ENCODE measurements at regions not wholly inside any gene's neighbourhood (a gene's known extent, or its start where the extent isn't known, plus 50 kb on each side); places are given as distances from the start of the nearest gene placed in this dataset.

DNA sequence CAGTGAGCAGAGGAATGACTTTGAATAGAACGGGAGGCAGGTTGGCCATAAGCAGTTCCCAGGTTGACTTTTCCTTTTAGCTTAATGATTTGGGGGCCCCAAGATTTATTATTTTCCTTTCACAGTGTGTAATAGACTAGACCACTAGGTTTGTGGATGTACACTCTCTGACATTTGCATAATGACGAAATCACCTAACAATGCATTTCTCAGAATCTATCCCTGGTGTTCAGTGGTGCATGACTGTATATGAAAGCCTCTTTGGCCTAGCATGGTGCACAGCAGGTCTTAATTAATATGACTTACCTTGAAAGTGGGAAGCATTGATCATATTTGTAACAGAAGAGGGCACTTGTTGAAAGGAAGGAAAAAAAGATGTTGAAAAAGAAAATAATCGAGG, 761.9 kb downstream of the TYW1 start:
- intact Hi-C loops (cut with DNase I), result no loop called here
- ATAC-seq (ENCODE audit: poor library complexity), result no peak
- no peak for DNase-seq

DNA sequence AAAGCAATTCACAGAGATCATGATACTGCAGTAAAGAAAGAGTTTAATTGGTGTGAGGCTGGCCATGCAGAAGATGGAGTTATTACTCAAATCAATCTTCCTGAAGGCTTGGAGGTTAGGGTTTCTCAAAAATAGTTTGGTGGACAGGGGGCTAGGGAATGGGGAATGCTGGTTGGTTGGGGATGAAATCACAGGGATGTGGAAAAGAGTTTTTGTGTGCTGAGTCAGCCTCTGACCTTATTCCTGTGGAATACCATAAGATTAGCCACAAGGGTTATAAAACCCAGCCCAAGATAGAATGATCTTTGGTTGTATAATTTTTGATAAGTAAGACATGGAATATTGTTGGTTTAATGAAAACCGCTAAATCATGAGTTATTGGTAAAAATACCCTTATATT, 764.3 kb downstream of the TYW1 start:
- intact Hi-C loops (cut with DNase I), result no loop called here
- no peak for DNase-seq
- ATAC-seq (ENCODE audit: poor library complexity), result no peak

DNA sequence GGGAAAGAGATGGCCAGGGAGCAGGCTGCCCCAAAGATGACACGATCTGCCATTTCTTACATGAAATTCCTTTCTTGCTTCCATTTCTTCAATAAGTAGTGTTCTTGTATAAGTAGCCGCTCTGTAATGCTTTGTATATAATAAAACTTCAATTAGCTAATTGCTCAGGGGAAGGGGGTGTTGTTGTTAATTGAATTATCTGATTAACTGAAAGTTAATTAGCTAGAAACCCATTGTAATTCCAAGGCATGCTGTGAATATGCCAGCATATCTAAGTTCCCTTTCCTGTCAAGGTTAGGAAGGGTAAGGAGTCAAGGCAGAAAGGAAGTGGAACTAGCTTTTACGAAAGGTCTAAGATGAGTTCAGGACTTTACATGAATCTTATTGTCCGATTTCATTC, 765.9 kb downstream of the TYW1 start:
- DNase-seq, result no peak
- no peak for ATAC-seq (ENCODE audit: poor library complexity)
- intact Hi-C loops (cut with DNase I), result no loop called here

DNA sequence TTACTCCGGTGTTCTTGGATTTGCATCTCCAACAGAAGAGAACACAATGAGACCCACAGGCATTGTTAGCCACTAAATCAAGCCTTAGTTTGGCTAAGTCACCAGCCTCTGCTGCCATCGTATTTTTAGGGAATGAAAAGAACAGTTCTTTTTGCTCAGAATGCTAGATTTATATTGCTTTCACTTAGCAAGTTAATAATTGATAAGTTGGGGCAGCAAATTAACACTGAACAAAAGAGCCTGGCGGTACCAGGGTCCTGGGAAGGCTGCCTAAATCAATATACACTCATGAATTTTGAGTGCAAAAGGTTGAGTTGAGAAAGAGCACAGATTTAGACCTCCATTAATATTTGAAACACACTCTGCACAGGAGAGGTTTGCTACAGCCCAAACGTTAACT, 767.7 kb downstream of the TYW1 start:
- intact Hi-C loops (cut with DNase I), result no loop called here
- no peak for DNase-seq
- ATAC-seq (ENCODE audit: poor library complexity), result no peak

DNA sequence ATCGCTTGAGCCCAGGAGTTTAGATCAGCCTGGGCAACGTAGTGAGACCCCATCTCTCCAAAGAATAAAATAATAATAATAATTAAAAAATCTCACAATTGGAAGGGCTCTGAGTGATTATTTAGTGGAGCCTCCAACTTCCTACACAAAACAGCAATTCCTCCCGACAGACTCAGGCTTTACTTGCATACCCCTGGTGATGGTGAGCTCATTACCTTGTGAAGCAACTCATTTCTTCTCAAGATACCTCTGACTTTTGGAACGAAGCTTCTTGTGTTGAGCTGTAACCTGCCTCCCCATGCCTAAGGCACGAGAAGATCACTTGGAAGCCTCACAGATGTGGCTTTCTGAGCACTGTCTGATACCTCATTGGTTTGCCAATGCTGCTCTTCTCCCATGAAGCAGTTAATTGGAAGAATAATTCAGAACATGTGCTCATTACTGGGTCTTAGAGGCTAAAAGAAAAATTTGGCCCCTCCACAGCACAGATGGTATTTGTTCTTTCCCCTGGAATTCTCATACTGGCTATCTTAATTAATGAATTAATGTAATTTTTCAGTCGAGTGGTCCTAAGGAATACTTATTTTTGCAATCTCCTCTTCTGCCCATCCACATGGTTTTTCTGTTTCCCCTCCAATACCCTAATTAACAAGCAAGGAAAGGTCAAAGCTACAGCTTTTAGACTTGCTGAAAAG, 769.0 kb downstream of the TYW1 start:
- DNase-seq, result no peak
- no peak for ATAC-seq (ENCODE audit: poor library complexity)
- intact Hi-C loops (cut with DNase I), result no loop called here

DNA sequence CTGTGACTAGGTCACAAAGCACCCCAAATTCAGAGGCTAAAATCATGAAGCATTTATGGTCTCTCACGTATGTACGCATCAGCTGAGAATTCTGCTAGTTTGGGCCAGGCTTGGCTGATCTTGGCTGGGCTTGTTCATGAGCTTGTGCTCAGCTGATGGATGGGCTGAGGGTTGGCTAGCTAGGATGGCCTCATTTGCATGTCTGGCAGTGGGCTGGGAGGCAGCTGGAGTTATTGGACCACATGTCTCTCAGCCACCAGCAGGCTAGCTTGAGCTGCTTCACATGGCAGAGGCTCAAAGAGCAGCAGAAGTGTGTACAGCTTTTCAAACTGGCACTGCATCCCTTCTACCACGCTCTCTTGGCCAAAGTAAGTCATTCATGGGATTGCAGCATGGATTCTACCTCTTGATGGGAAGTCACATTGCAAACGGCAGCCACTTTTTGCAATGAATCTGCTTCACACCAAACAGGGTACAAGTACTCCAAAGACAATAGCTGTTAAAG, 770.3 kb downstream of the TYW1 start:
- intact Hi-C loops (cut with DNase I), result no loop called here
- DNase-seq, result no peak
- ATAC-seq (ENCODE audit: poor library complexity), result no peak

DNA sequence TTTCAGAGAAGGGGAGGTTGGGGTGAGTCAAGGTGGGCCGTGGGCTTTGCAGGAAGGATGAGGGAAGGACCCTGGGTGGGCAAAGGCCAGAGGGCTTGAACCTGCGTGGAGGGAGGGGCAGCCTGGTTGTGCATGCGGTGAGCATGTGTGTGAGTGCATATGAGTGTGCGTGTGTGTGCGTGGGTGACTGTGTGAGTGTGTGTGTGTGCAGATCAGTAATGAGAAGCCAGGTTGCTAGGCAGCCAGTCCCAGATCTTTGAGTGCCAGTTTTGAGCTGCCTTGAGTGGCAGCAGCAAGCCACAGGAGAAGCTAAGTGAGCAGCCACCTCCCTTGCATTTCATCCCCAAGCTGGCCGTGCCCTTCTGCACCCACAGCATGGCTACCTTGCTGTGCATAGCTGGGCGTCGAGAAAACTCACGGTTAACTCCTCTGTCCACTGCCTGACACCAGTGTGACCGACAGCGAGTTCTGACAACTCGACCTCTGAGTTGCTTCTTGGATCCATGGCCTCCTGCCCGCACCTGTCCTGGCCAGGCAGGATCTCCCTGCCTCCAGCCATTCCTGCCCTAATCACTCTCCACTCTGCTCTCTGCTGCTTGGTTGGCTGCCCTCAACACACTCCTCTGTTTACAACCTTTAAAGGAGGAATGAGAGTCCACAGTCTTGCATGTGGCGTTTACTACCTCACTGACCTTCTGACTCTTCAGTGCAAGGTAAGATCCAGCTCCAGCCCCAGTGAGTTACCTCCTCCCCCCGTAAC, 775.4 kb downstream of the TYW1 start:
- no peak for DNase-seq
- no peak for ATAC-seq (ENCODE audit: poor library complexity)
- intact Hi-C loops (cut with DNase I), result no loop called here

DNA sequence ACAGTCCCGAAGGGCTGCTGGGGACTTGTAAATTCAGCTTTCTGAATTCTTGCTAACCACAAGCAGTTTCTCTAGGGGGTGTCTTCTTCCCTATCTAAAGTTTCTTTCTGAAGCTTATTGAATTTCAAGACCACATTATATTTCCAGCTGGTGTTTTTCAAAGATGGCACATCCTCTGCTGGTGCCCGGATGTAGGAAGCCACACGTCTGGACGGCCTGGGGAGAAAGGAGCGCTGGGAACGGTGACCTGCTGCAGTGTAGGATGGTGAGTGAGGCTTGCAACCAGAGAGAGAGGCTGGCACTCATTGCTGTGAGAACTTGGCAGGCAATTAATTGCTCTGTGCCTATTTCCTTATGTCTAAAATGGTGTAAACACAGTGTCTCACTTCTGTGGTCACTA, 776.4 kb downstream of the TYW1 start:
- ATAC-seq (ENCODE audit: poor library complexity), result no peak
- intact Hi-C loops (cut with DNase I), result no loop called here
- DNase-seq, result no peak

DNA sequence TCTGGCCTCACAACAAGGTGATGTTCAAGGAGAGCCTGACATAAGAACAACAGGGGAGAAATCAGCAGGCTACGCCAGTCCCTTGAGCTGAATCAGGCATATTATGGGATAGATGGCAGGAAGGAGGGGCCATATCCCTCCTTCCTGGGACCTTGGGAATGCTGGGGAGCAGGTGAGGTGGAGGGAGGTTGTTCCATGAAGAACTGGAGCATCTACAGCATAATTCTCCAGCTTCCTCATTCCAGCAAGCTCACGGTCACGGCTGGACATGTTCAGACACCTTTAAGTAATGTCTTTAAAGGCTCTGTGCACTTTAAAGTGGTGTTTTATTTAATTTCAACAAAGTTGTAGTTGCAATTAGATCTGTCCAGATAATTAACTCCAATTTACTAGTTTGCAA, 780.5 kb downstream of the TYW1 start:
- intact Hi-C loops (cut with DNase I), result no loop called here
- no peak for ATAC-seq (ENCODE audit: poor library complexity)
- no peak for DNase-seq

DNA sequence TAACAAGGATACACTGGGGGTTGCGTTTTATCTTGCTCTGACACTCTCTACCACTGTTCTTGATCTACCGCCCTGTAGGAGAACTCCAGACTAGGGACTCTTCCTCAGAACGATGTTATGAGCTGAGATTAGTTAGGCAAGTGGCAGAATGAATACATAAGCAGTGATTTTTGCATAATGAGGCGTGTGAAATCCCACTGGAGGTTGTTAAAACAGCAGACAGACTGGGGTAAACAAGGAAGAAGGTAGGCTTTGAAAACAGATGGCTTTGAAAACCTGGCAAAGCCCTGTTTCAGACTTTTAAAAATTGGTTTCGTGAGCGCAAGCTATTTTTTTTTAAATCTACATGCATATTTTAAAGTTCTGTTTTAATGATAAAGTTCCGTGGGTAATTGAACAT, 785.2 kb downstream of the TYW1 start:
- DNase-seq, result no peak
- intact Hi-C loops (cut with DNase I), result no loop called here
- no peak for ATAC-seq (ENCODE audit: poor library complexity)

DNA sequence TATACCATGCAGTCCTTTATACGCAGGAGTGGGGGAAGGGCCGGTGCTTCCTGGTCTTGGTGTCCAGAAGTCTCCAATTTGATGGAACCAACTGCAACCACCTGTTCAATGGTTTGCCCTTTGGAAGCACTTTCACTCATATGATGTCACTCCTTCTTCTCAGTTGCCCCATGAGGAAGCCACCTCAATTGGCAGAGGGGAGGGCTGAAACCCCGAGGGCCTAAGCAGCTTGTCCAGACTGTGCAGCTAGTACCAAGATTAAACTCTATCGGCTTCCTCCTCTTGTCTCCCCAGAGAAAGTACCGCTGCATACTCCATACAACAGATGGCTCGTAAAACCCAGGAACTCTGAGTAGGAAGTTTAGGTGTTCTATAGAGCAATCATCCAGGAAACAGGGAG, 789.4 kb downstream of the TYW1 start:
- intact Hi-C loops (cut with DNase I), result no loop called here
- ATAC-seq (ENCODE audit: poor library complexity), result no peak

DNA sequence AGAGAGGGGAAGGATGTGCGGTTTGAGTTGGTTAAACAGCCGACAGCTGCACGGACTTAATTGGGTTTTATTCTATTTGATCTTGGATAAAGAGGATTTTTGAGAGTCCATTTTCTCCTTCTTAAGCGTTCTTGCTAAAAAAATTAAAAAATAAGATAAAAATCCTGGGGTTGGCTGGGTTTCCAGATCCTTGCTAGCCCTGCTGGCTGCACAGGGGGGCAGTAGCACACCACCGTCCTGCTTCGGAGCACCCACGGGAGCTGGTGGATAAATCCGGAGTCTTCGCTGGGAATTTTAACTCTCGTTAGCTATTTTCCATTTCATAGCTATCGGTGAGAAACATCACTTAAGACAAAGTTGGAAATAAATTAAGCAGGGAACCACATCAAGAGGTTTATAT, 792.0 kb downstream of the TYW1 start:
- intact Hi-C loops (cut with DNase I), result no loop called here
- DNase-seq (no peak), ATAC-seq (ENCODE audit: poor library complexity) (no peak)

More for the DNA sequence above, 789.4 kb downstream of the TYW1 start:
- DNase-seq, result no peak

DNA sequence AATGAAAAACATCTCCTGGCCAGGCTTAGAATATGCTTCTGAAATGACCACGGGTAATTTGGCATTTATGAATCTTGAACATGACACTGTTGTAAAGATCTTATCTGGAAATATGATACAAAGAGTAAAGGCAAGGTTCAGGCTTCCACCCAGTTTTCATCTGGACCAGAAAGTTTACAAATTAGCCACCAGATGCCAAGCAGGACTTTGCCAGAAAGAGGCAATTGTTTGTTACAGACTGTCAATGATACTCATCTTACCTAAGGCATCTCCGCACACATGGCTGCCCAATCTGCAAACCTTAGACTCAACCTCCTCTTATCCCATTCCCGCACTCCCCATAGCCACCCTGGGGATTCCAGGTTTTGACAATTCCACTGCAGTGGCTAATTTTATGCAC, 795.3 kb downstream of the TYW1 start:
- DNase-seq (no peak), ATAC-seq (ENCODE audit: poor library complexity) (no peak)
- intact Hi-C loops (cut with DNase I), result no loop called here

DNA sequence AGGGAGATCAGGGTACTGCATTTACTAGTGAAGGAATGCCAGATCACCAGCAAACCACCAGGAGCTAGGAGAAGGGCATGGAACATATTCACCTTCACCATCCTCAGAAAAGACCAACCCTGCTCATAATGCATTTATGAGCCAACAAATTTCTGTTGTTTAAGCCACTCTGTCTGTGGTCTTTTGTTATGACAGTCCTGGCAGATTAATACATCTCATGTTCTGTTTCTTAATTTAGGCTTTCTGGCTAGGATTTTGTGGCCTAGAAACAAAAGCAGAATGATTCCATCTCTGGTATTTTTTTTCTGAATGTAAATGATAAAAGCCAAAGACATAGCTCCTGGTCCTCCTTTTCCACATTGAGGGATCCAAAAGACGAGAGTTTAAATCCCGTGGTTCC, 797.9 kb downstream of the TYW1 start:
- intact Hi-C loops (cut with DNase I), result no loop called here
- ATAC-seq (ENCODE audit: poor library complexity) (no peak), DNase-seq (no peak)

DNA sequence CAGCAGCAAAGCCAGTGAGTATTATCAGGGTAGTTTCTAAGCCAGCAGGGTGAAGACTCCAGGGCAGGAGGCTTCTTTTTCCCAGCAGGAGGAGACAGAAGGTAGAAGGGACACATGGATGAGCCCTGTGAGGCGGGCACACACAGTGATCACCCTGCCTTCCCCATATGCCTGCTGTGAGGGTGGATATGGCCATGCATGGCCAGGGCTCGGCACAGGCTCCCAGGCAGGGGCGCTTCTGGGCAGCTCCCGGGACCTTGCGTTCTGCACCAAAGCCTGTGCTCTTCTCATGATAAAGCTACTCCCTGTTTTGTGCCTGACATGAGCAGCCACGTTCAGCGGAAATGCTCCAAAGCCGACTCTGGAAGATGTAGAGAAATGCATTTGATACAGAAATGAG, 807.2 kb downstream of the TYW1 start:
- intact Hi-C loops (cut with DNase I), result no loop called here
- ATAC-seq (ENCODE audit: poor library complexity), result no peak
- no peak for DNase-seq

DNA sequence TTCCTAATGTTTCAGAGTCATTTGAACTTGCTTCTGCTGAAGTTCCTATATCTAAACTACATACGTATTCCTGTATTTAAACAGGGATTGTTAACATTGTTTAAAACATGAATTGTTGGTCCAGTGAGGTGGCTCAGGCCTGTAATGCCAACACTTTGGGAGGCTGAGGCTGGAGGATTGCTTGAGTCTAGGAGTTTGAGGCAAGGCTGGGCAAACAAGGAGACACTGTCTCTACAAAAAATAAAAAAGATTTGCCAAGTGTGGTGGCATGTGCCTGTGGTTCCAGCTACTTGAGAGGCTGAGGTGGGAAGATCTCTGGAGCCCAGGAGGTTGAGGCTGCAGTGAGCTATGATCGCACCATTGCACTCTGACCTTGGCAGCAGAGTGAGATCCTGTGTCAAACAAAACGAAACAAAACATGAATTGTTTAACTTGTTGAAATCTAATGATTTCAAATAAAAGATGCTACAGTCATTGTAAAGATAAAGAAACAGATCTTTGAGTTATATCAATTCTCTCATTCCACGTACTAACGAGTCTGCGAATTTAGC, 809.4 kb downstream of the TYW1 start:
- intact Hi-C loops (cut with DNase I), result no loop called here
- DNase-seq, result no peak
- ATAC-seq (ENCODE audit: poor library complexity), result no peak

DNA sequence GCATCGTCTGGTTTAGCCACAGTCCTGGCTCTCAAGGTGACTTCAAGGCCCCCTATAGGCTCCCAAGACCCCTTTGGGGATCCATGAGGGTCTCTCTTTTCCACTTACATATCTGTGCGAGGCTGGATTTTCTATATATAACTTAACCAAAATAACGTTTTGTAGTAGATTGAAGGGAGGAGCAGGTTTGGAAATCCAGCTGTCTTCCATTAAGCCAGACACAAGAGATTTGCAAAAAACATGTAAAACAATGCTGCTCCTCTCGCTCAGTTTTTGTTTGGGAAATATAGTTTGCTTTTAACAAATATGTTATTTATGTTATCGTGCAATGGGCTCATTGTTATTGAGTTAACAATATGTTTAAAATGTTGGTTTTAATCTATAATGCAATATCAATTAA, 811.2 kb downstream of the TYW1 start:
- no peak for ATAC-seq (ENCODE audit: poor library complexity)
- intact Hi-C loops (cut with DNase I), result no loop called here
- no peak for DNase-seq

DNA sequence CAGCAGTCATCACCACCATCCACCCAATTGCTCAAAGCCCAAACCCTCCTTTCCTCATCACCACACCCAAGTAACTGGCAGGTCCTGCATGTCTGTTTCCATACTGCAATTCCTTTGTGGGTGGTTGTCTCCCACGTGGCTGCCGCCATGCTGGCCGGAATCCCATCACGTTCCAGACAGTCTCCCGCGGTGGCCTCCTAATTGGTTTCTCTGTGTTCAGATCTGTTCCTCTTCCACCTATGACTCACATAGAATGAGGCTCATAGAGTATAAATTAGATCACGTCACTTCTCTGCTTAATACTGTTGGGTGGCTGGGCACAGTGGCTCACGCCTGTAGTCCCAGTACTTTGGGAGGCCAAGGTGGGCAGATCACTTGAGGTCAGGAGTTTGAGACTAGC, 813.0 kb downstream of the TYW1 start:
- intact Hi-C loops (cut with DNase I), result no loop called here
- ATAC-seq (ENCODE audit: poor library complexity) (no peak), DNase-seq (no peak)

DNA sequence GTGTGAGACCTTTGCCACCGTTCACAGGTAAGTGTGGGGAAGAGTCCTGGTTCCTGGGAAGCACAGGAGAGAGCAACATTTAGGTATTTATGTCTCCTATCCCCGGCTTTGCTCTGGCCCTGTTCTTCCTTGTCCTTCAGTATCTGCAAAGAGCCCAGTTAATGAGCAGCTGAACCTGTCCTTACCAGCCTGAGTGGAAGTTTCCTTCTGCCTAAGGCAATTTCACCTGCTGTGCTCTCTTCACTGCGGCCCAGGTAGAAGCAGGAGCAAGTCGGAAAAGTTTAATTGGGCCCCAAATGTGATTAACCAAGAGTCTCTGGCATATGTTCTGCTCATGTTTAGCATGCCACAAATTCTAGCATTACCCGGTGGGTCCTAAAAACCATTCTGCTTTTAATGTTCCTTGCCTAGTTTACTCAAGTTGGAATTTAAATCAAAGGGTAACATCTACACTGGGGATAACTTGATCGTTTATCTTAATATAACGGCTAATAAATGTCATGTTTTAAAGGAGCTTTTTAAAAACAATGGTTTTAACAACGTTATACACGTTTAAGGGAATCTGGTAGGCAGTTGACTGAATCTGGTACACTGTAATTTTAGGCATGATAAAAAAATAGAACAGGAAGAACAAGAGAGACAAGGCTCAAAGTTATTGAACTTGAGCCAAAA, 817.1 kb downstream of the TYW1 start:
- ATAC-seq (ENCODE audit: poor library complexity) (no peak), DNase-seq (no peak)
- intact Hi-C loops (cut with DNase I), result no loop called here

DNA sequence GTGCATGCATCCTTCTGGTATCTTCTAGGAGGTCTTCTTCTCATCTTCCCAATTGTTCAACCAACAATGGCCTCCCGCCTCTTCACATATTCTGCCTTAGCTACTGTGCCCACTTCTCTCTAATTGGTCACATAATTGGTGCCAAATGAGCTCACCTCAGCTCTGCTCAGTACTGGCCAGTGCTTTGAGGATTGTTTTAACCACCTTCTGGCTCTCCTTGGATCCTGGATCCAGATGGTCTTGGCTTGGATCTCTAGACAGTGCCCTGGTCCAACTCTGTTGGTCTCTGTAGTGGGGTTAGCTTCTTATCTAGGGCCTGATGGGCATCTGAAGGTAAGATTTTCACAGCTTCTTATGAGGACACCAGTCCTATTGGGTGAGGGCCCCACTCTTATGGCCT, 820.8 kb downstream of the TYW1 start:
- DNase-seq, result no peak
- no peak for ATAC-seq (ENCODE audit: poor library complexity)
- intact Hi-C loops (cut with DNase I), result no loop called here

Measured in Right ventricle myocardium superior (tissue), 1 donor.